ENCODE measurements at regions not wholly inside any gene's neighbourhood (a gene's known extent, or its start where the extent isn't known, plus 50 kb on each side); places are given as distances from the start of the nearest gene placed in this dataset.

GRCh38 chr2:66854298-66854697 lies 419.4 kb downstream of the MEIS1 start:
- no peak for DNase-seq (ENCODE audit: low read depth in 1 of 2, low spot score in 1 of 2)
- Histone ChIP-seq H3K27me3 (ENCODE audit: insufficient read depth, poor library complexity, severe bottlenecking) (no peaks in the 10 kb centered on the region), H3K27ac (replicated peaks) (no peak overlapping the region), H3K4me3 (replicated peaks; ENCODE audit: insufficient read depth, low read length) (no peak overlapping the region)
- TF ChIP-seq REST (IDR thresholded peaks at IDR 0.05; ENCODE audit: insufficient replicate concordance, low read depth): no peak
- TF ChIP-seq SPI1 (IDR thresholded peaks at IDR 0.05; ENCODE audit: borderline replicate concordance, low read depth): no peak
- TF ChIP-seq CTCF (IDR thresholded peaks at IDR 0.05; ENCODE audit: insufficient read depth, low read length): no peak
- no peak for TF ChIP-seq GABPA (IDR thresholded peaks at IDR 0.05; ENCODE audit: low read depth)
- TF ChIP-seq POLR2AphosphoS5 (IDR thresholded peaks at IDR 0.05; ENCODE audit: low read depth): no peak

GRCh38 chr2:66862885-66863650 lies 428.1 kb downstream of the MEIS1 start:
- TF ChIP-seq CTCF (IDR thresholded peaks at IDR 0.05; ENCODE audit: insufficient read depth, low read length): no peak
- Histone ChIP-seq H3K27me3 (ENCODE audit: insufficient read depth, poor library complexity, severe bottlenecking) (no peaks in the 10 kb centered on the region), H3K27ac (replicated peaks) (no peak overlapping the region), H3K4me3 (replicated peaks; ENCODE audit: insufficient read depth, low read length) (no peak overlapping the region)
- no peak for DNase-seq (ENCODE audit: low read depth in 1 of 2, low spot score in 1 of 2)

GRCh38 chr2:66865161-66865560 lies 430.2 kb downstream of the MEIS1 start:
- no peak for DNase-seq (ENCODE audit: low read depth in 1 of 2, low spot score in 1 of 2)
- Histone ChIP-seq H3K4me3 (replicated peaks; ENCODE audit: insufficient read depth, low read length) (no peak overlapping the region), H3K27me3 (ENCODE audit: insufficient read depth, poor library complexity, severe bottlenecking) (no peaks in the 10 kb centered on the region), H3K27ac (replicated peaks) (no peak overlapping the region)
- no peak for TF ChIP-seq SPI1 (IDR thresholded peaks at IDR 0.05; ENCODE audit: borderline replicate concordance, low read depth)
- no peak for TF ChIP-seq GABPA (IDR thresholded peaks at IDR 0.05; ENCODE audit: low read depth)
- no peak for TF ChIP-seq POLR2AphosphoS5 (IDR thresholded peaks at IDR 0.05; ENCODE audit: low read depth)
- no peak for TF ChIP-seq CTCF (IDR thresholded peaks at IDR 0.05; ENCODE audit: insufficient read depth, low read length)
- no peak for TF ChIP-seq REST (IDR thresholded peaks at IDR 0.05; ENCODE audit: insufficient replicate concordance, low read depth)
